A549 (cell line): ENCODE measurements at regions not wholly inside any gene's neighbourhood (a gene's known extent, or its start where the extent isn't known, plus 50 kb on each side); places are given as distances from the start of the nearest gene placed in this dataset.

Experiments used
- BHLHE40 ChIP-seq: IDR thresholded peaks from 2 replicates; pipeline ENCODE4 v1.6.1; 2012; ENCODE audit warnings: low read depth, low read length, inconsistent platforms
- EHF ChIP-seq: fragments of 250-450 bp; sonication (Bioruptor Pico); IDR thresholded peaks from 2 replicates; pipeline ENCODE4 v1.5.0; 2020; ENCODE audit warnings: mild to moderate bottlenecking
- MAZ ChIP-seq: fragments of 150-350 bp; IDR thresholded peaks from 2 replicates; pipeline ENCODE4 v1.6.1; 2014; ENCODE audit warnings: antibody characterized with exemption, low read depth, low read length, borderline replicate concordance
- POLR2A ChIP-seq: IDR thresholded peaks from 2 replicates; pipeline ENCODE4 v1.6.1; 2012; ENCODE audit warnings: mild to moderate bottlenecking, low read length
- RCOR1 ChIP-seq: fragments of 150-350 bp; IDR thresholded peaks from 2 replicates; pipeline ENCODE4 v1.6.1; 2014; ENCODE audit warnings: antibody characterized with exemption, low read length, low read depth
- TF ChIP-seq, protein P1 (sequence below): fragments of 150-350 bp; IDR thresholded peaks from 2 replicates; pipeline ENCODE4 v1.6.1; 2014; ENCODE audit warnings: low read depth, mild to moderate bottlenecking, low read length
- TF ChIP-seq, protein P2 (sequence below): fragments of >200 bp; sonication (Bioruptor Twin); formaldehyde crosslinking; IDR thresholded peaks from 3 replicates; pipeline ENCODE4 v1.5.1; 2016
- TF ChIP-seq, protein P3 (sequence below): fragments of 450-650 bp; IDR thresholded peaks from 2 replicates; pipeline ENCODE4 v1.6.1; 2014; ENCODE audit warnings: antibody characterized with exemption

DNA sequence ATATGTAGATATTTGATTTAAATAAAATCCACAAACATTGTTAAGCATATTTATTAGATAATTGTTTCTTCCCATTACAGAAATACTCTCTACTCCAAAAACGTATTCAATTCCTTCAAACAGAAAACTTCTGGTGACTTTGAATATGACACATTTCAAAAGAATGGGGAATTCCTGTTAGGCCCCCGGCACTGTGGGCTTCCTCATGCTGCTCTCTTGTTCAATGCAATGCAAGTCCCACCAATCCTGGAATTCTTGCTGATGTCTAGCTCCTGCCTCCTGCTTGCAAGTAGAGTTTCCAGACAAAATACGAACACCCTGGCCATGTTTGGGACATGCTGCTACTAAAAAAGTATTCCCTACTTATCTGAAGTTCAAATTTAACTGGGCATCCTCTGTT, 544.1 kb downstream of the QKI start:
- no peak for TF ChIP-seq BHLHE40
- TF ChIP-seq, protein P1, sequence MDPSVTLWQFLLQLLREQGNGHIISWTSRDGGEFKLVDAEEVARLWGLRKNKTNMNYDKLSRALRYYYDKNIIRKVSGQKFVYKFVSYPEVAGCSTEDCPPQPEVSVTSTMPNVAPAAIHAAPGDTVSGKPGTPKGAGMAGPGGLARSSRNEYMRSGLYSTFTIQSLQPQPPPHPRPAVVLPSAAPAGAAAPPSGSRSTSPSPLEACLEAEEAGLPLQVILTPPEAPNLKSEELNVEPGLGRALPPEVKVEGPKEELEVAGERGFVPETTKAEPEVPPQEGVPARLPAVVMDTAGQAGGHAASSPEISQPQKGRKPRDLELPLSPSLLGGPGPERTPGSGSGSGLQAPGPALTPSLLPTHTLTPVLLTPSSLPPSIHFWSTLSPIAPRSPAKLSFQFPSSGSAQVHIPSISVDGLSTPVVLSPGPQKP, result no peak
- no peak for TF ChIP-seq MAZ
- TF ChIP-seq RCOR1, result no peak
- TF ChIP-seq, protein P2, sequence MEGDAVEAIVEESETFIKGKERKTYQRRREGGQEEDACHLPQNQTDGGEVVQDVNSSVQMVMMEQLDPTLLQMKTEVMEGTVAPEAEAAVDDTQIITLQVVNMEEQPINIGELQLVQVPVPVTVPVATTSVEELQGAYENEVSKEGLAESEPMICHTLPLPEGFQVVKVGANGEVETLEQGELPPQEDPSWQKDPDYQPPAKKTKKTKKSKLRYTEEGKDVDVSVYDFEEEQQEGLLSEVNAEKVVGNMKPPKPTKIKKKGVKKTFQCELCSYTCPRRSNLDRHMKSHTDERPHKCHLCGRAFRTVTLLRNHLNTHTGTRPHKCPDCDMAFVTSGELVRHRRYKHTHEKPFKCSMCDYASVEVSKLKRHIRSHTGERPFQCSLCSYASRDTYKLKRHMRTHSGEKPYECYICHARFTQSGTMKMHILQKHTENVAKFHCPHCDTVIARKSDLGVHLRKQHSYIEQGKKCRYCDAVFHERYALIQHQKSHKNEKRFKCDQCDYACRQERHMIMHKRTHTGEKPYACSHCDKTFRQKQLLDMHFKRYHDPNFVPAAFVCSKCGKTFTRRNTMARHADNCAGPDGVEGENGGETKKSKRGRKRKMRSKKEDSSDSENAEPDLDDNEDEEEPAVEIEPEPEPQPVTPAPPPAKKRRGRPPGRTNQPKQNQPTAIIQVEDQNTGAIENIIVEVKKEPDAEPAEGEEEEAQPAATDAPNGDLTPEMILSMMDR, result no peak
- TF ChIP-seq, protein P3, sequence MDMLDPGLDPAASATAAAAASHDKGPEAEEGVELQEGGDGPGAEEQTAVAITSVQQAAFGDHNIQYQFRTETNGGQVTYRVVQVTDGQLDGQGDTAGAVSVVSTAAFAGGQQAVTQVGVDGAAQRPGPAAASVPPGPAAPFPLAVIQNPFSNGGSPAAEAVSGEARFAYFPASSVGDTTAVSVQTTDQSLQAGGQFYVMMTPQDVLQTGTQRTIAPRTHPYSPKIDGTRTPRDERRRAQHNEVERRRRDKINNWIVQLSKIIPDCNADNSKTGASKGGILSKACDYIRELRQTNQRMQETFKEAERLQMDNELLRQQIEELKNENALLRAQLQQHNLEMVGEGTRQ, result no peak
- no peak for TF ChIP-seq POLR2A
- no peak for TF ChIP-seq EHF (CRISPR knock-in tag)
